ENCODE measurements at regions not wholly inside any gene's neighbourhood (a gene's known extent, or its start where the extent isn't known, plus 50 kb on each side); places are given as distances from the start of the nearest gene placed in this dataset.
A peak's percentile ranks its signal among the peaks of the same experiment; 100 is the strongest.

DNA sequence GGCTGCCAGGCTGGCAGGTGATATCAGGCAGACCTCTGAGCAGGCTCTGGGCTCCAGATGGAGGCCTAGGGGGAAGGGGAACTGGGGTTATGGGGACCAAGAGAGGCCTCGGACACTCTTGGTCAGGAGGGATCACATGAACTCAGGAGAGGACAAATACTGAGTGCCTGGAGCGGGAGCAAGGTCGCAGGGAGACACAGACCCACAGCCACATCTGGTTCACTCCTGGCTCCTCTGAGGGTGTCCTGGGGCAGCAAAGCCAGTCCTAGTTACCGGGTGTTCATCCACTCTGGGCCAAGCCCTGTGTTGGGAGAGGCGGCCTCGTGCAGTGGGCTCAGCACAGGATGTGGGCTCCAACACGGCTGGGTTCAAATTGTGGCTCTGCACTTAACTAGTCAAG, 239.0 kb downstream of the PTPRU start:
- no peak for DNase-seq

DNA sequence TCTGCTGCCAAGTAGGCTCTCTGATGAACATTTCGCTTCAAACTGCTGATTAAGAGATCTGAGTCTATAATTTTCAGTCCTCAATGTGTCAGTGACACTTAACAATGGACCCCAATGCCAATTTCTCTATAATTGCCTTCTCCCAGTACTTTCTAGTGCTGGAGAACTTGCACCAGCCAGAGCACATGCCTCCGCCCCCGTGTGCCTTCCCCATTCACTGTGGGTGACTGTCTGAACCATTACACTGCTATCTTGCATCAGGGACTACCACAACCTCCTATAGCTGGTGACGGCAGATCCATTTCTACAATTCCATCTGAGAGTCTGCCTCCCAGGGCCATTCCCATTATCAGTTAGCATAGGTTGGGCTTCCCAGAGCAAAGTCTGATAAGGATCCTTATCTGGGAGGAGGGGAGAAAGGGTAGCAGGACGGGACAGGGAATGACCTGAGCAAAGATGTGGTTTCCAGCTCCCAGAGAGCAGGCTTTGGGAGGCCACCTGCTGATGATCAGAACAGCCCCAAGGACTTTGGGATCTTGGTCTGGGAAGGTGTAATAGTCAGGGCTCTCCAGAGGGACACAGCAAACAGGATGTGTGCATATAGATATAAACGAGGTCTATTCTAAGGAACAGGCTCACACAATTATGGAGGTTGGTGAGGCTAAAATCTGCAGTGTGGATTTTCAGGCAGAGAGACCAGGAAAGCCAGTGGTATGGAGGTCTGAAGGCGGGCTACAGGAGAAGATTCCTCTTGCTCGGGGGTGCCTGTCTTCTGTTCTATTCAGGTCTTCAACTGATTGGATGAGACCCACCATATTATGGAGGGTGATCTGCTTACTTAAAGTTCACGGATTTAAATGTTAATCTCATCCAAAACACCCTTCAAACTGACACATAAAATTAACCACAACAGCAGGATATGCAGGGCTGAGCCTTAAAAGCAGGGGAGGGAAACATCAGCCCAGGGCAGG, 238.2 kb downstream of the PTPRU start:
- no peak for DNase-seq

DNA sequence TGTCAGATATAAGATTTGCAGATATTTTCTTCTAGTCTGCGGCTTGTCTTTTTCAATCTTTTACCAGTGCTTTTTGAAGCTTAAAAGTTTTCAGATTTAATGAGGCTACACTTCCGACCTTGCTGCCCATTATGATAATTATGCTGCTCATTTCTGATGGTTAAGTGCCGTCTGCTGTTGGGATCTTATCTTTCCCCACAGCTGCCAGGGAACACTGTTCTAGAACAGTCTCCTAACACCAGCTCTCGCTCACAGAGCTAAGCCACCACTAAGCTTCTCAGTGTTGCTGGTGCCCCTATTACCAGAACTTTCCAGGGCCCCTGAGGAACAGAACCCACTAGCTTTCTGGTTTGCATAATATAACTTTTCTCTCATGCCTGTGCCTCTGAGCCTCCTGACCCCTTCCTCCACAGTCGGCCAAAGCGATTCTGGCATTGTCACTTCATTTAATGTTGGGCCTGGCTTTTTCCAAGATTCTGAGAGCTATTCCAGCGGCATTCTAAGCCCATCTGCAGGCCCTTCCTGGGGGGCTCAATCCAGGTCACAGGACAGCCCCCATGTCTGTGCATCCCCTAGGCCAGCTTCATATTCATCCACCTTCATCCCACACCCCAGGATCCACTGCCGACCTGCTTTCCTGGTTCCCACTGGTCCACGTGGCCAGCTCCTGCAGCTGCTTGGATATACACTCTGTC, 237.0 kb downstream of the PTPRU start:
- no peak for DNase-seq

DNA sequence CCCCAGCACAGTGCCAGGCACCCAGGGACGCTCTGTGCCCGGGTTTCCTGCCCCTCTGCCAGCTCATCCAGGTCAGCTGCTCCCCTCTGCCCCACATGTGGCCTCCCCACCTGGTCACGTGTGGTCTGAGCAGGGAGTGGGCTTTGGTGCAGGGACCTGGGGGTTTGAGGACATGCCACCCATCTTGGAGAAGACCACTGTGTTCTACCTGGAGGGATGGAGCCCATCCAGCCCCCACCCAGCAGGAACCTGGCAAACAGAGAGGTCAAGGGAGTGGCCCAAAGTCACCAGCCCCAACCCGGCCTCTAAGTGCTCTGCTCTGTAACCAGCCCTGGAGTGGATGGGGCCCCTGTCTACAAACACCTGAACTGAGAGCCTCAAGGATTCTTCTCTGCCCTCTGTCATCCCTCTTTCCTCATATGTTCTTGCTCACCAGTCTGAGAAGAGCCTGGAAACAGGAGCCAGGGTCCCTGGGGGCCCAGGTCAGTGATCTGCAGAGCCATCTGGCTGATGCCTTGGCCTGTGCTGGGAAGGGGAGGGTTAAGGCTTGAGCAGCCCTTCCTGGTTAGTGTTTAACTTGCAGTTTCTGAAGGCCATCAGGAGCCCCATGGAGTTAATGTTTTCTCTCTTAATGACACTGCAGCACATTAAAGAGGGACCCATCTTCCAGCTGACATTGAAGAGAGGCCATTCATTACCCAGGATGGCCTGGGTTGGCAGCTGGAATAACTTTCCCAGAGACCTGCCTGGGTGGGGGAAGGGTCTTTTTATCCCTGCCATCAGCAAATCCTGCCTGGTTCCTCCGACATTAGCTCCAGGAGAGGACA, 235.4 kb downstream of the PTPRU start:
- DNase-seq = peak; percentile 79

DNA sequence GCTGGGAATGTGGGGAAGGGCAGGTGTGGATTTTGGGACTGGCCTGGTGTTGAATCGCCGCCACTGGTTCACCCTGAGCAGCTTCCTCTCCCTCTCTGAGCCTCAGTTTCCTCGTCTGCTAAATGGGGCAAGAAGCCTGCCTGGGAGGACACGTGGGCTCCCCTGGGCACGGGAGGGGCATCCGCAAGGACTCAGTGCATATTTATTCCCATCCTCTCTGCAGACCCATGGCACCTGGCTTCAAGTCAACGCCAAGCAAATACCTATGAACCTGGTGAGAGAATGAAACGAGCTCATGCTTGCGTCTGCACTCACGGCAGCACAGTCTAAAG, 234.4 kb downstream of the PTPRU start:
- DNase-seq = no peak

DNA sequence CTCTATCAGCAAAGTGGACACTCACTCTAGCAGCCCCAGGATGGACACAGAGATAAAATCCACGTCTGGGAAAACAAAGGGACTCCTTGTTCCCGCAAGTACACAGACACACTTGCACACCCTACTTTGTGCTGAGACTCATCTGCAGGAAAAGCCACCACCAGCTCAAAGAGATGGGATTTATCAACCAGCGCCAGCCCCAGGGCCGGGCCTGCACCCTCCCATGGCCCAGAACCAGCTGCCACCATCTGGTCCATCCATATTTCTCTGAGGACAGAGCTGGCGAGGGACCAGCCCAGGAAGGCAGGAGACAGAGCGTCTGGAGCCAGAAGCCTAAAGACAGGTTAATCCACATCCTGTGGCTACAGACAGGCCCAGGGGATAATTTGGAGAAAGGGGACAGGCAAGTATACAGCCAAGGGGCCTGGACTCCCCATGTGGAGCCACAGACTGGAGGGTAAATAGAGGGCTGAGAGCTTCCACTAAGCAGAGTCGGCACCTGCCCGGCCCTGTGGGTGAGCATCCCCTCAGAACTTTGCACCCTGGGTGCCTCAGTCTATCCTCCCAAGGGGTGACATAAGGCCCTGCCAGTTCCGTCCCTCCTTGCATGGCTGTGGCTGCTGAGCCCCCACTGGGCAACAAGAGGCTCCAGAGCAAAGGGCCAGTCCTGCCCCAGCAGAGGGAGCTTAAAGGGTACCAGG, 233.9 kb downstream of the PTPRU start:
- no peak for DNase-seq

DNA sequence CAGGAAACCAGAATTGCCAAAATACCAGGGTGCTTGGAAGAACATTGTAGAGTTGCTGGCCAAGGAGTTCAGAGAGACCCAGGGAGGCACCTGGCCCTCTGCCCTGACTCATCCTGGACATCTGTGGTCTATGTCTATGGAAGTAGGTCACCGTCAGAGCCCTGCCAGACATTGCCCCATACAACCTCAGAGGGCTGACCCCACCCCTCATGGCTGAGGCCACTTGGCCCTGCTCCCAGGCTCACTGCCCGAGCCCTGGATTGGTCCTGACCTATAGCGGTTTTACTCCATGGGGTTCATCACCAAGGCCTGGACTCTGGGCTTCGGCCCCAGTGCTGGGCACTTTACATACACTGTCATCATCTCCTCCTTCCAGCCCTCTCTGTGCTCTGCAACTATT, 233.1 kb downstream of the PTPRU start:
- DNase-seq = no peak

DNA sequence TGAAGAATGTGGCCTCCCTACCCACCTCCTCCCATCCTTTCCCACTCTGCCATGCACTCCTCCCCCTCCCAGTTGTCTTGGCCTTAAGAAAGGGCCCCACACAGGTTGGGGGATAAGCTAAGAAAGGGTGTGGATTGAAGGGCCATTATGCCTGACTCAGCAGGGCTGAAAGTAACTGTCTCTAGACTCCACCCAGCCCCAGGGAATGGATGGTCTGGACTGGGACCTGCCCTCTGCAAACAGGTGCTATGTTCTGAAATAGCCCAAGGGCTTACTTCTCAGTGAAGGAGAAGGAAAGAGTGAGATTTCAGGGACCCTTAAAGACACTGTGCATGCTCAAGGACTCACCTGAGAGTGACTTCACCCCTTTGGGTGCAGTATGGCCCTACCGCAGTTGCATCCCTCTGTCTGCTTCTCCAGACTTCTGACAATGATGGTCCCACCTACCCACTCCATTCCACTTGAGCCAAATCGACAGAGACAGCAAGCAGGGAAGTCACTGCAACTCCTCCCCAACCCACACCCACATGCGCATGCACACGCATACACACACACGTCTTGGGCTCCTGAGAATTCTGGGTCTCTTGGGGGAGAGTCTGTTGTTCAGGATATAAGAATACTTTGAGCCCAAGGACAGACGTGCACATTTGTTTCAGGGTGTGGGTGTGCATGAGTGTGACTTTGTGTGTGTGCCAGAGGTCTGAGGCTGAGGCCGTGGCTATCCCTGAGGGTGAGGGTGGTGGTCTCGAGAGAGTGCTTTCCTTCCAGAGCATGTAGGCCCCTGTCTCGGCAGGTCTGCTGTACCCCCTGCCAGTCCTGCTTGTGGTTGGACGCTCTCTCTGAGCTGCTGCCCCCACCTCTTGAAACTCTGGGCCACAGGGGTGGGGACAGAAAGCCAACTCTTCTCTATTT, 231.9 kb downstream of the PTPRU start:
- DNase-seq = no peak

DNA sequence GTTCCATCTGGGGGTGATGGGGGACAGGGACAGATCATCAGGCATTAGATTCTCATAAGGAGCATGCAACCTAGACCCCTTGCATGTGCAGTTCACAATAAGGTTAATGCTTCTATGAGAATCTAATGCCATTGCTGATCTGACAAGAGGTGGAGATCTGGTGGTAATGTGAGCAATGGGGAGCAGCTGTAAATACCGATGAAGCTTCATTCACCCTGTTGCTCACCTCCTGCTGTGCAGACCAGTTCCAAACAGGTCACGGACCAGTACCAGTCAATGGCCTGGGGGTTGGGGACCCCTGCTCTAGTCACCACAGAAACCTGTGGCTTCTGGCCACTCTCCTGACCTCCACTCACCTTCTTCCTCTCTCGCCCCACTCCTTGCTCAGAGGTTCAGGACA, 229.9 kb downstream of the PTPRU start:
- DNase-seq = no peak

DNA sequence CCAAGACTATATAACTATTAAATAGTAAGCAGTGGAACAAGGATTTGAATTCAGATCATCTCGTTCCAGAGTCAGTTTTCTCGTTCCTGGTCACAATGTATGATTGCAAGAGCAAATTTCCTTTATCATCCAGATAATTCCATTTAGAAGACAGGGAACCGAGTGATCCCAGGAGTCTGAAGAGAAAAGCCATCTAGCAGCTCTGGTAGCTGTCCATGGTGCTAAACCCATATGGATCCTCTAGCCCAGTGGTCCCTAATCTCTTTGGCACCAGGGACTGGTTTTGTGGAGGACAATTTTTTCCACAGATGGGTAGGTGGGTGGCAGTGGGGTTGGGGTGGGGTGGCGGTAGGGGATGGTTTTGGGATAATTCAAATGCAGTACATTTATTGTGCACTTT, 229.4 kb downstream of the PTPRU start:
- DNase-seq = no peak

DNA sequence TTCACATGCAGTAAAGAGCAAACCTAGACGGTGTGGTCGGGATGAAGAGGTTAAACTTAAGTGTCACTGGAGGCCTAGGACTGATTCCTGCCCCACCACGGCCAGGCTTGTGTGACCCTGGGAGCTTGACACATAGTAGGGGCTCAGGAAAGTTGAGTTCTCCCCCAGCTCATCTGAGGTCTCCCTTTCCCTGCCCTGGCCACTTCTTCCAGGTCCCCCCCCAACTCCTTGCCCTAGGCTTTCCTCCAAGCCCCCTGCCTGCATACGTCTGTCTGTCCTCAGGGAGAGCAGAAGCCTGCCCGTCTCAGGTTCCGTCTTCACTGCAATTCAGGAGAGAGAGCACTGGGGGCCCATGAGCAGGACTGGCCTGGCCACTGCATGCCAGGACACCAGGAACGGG, 225.8 kb downstream of the PTPRU start:
- no peak for DNase-seq

DNA sequence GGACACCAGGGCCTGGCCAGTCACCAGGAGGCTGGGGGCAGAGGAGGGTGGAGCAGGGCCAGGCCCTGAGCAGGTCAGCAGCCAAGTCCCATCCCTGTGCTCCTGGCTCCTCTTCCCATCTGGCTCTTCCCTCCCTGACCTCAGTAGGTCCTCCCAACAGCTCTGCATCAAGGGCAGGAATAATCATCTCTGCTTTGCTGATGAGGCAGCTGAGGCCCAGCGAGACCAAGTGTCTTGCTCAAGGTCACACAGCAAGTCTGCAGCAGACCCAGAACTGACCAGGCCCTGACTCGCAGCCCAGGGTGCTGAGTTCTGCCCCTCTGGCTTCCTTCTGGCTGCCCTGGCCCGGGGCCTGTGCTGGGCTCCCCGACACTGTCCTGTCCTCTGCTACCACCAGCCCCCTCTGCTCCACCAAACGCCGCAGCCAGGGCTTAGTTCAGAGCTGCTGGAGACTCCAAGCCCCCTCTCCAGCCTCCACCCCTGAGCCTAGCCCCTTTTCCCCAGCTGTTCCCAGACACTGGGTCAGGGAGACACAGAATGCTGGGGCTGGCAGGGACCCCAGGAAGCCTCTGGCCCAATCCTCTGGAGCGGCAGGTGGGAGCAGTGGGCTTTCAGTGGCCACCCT, 224.9 kb downstream of the PTPRU start:
- no peak for DNase-seq

DNA sequence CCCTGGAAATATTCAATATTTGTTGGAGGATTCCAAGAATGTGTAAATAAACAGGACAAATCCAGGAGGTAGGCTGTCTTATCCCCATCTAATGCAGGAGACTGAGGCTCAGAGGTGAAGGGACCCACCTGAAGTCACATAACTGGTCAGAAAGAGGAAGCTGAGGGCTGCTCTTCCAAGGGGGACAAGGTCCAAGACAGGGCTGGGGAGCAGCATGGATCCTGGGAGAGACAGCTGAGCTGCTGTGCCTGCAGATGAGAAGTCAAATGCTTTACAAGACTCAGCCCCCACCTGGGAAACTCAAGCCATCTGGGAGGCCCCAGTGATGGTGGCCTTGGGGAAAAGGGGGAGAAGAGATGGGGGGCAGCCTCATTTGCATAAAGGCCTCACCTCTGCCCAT, 224.4 kb downstream of the PTPRU start:
- no peak for DNase-seq

DNA sequence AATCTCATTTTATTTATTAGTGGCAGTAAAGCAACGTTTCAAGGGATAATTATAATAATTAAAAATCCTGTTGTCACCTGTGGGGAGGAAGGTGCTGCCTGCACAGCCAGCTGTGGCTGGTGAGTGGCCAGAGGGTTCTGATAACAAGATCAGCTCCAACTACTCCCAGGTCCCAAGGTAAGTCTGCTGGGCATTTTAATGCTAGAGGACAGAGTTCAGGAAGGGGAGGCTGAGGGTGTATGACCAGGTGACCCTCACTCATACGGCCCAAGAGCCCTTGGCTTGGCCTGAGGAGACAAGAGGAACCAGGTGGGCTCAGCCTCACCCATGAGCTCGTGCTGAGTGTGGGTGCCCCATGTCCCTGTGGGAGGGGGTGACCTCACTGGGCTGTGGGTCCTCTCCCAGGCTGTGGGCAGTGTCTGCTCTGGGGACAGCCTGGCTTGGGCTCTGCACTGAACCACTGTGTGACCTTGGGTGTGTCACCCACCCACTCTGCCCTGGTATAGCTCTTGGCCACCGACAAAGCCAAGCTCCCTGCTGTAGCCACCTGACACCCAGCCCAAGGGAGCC, 223.8 kb downstream of the PTPRU start:
- DNase-seq = no peak

DNA sequence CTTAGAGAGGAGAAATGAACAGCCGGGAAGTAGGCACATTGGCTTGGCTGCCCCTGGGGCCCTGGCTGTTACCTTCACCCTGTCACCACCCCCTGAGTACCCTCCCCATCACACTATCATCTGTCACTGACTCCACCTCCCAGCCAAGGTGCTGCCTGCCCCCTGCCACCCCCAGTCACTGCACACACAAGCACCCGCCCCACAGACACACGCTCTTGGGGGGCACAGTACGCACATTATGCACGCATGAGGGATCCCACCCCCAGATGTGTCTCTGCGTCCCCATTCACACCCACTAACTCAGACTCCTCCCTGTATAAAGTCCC, 223.3 kb downstream of the PTPRU start:
- DNase-seq = no peak

DNA sequence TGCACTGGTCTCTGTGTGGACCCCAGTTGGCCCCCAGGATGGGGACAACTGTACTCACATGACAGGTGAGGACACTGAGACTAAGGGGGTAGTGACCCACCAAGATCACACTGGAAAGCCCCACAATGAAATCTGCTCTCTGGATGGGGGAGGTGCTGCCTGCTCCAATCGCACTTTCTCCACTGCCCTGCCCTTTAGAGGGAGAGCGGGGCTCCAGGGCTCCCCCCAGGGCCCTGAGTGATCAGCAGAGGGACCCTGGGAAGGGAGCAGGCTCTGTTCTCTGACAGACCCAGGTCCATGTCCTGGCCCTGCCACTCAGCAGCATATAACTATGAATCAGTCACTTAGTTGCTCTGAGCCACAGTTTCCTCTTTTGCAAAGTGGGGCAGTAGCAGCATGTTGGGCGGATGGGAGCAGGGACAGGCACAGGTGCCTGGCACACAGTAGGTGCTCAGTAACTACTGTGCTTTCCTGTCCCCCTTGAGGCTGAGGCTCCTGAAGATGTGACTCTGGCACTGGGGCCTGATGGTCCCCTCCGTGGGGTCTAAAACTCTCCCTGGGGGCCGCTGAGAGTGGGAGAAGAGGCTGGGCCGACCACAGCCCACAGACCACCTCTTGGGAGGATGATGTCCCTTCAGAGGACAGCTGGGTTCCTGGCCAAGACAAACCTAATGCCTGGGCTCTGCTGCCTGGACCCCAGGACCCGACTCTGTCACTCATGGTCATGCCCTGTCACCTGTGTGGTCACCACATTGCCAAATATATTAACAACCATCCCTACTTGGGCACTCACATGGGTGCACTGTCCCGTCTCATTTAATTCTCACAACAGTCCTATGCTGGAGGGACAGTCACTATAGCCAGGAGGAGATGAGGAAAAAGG, 222.7 kb downstream of the PTPRU start:
- no peak for DNase-seq

DNA sequence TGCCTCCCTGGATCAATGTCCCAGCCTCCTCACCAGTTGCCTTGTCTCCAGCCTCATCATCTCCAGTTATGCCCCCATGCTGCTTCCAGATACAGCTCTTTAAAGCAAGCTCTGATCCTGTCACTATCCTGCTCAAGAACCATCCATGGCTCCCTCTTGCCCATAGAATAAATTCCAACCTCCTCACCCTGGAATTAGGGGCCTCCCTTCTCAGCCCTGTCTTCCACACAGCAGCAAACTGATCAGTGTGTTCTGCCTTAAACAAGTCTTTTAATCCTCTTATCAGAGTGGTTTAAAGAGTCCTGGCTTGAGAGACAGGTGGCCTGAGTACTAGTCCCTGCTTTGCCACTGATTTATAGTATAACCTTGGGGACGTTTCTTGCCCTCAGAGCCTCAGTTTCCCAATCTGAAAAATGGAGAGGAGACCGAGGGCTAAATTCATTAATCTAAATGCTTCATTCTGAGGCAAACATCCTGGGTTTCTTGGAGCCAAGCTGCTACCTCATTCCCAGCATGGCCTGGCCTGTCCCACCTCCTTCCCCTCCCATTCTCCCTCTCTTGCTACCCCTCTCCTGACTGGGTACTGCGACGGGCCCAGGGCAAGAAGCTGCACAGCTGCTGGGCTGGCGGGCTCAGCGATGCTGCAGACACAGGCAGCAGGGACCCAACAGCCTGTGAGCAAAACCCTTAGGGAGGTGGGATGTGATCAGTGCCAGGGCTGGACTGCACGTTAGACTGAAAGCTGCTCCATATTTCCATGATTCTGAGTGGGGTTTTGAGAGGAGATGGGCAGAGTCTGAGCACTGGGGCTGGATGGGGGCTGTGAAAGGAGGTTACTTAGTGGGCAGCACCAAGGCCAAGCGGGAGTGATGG, 221.4 kb downstream of the PTPRU start:
- DNase-seq = no peak

DNA sequence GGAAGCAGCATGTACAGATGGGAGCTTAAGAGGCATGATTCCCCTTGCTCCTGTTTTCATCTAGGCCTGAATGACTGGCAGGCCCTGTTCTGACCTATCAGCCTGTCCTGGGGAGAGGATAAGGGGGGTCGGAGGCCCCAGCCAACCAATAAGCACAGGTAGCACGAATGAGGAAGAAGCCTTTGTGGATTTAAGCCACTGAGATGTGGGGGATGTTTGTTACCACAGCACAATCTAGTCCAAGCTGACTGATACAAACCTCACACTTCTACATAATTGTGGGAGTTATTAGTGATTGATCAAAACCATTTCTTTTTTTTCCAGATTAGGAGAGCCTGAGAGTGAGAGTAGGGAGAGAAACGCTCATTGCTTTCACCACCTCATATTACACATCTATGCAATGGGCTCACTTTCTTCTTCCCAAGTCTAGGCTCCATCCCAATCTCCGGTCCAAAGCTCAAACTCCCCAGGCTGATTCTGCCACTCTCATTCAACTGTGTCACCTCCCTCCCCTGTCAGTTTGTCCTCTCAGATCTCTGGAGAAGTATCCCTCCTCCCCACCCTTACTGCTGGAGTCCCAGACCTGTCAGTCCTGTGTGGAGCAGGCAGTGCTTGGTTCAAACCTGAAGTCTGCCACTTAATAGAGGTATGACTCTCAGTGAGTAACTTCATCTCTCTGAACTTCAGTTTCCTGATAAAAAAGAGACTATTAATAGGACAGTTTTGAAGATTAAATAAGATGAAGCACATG, 220.5 kb downstream of the PTPRU start:
- DNase-seq = no peak

Data from NCI-H510A treated with DMSO at 0.1 percent for 48 hours (cell line).